ENCODE measurements at regions not wholly inside any gene's neighbourhood (a gene's known extent, or its start where the extent isn't known, plus 50 kb on each side); places are given as distances from the start of the nearest gene placed in this dataset.

- H3K27ac ChIP-seq = no peak overlapping the region
- TF ChIP-seq CTCF (IDR thresholded peaks at IDR 0.05; ENCODE audit: low read depth, low read length, missing control alignments) = no peak
- no peak overlapping the region for H3K4me3 ChIP-seq (ENCODE audit: low read depth, low read length)
- no peaks in the 10 kb centered on the region for H3K36me3 ChIP-seq (replicated peaks)
- in situ Hi-C loops (cut with HindIII; ENCODE audit: low pct_ligation_motif_present, low sequenced_read_pairs) = no loop called here
- DNase-seq = no peak
- H3K27me3 ChIP-seq (replicated peaks) = no peaks in the 10 kb centered on the region
These were observed 266.0 kb upstream of the BTBD3 start for GRCh38 chr20:11651647-11652046.

- Histone ChIP-seq H3K27ac (no peak overlapping the region), H3K36me3 (replicated peaks) (no peaks in the 10 kb centered on the region), H3K27me3 (replicated peaks) (no peaks in the 10 kb centered on the region), H3K4me3 (ENCODE audit: low read depth, low read length) (no peak overlapping the region)
- in situ Hi-C loops (cut with HindIII; ENCODE audit: low pct_ligation_motif_present, low sequenced_read_pairs) = no loop called here
- TF ChIP-seq CTCF (IDR thresholded peaks at IDR 0.05; ENCODE audit: low read depth, low read length, missing control alignments) = no peak
- no peak for DNase-seq
These were observed 265.6 kb upstream of the BTBD3 start for GRCh38 chr20:11652128-11652527.

GRCh38 chr20:11654766-11655165, 262.9 kb upstream of the BTBD3 start:
- Histone ChIP-seq H3K27ac (no peak overlapping the region), H3K4me3 (ENCODE audit: low read depth, low read length) (no peak overlapping the region), H3K27me3 (replicated peaks) (no peaks in the 10 kb centered on the region), H3K36me3 (replicated peaks) (no peaks in the 10 kb centered on the region)
- no peak for DNase-seq
- in situ Hi-C loops (cut with HindIII; ENCODE audit: low pct_ligation_motif_present, low sequenced_read_pairs) = no loop called here
- TF ChIP-seq CTCF (IDR thresholded peaks at IDR 0.05; ENCODE audit: low read depth, low read length, missing control alignments) = no peak

- Histone ChIP-seq H3K4me3 (ENCODE audit: low read depth, low read length) (no peak overlapping the region), H3K36me3 (replicated peaks) (no peaks in the 10 kb centered on the region), H3K27ac (no peak overlapping the region), H3K27me3 (replicated peaks) (no peaks in the 10 kb centered on the region)
- TF ChIP-seq CTCF (IDR thresholded peaks at IDR 0.05; ENCODE audit: low read depth, low read length, missing control alignments) = no peak
- no peak for DNase-seq
- in situ Hi-C loops (cut with HindIII; ENCODE audit: low pct_ligation_motif_present, low sequenced_read_pairs) = no loop called here
These were observed 257.0 kb upstream of the BTBD3 start for GRCh38 chr20:11660673-11661072.

- Histone ChIP-seq H3K36me3 (replicated peaks) (no peaks in the 10 kb centered on the region), H3K27me3 (replicated peaks) (no peaks in the 10 kb centered on the region), H3K27ac (no peak overlapping the region), H3K4me3 (ENCODE audit: low read depth, low read length) (no peak overlapping the region)
- no peak for DNase-seq
- no peak for TF ChIP-seq CTCF (IDR thresholded peaks at IDR 0.05; ENCODE audit: low read depth, low read length, missing control alignments)
- in situ Hi-C loops (cut with HindIII; ENCODE audit: low pct_ligation_motif_present, low sequenced_read_pairs) = no loop called here
These were observed 246.6 kb upstream of the BTBD3 start for GRCh38 chr20:11671015-11671511.

GRCh38 chr20:11672959-11673358, 244.7 kb upstream of the BTBD3 start:
- H3K27ac ChIP-seq = no peak overlapping the region
- no peaks in the 10 kb centered on the region for H3K36me3 ChIP-seq (replicated peaks)
- no peak for DNase-seq
- H3K4me3 ChIP-seq (ENCODE audit: low read depth, low read length) = no peak overlapping the region
- in situ Hi-C loops (cut with HindIII; ENCODE audit: low pct_ligation_motif_present, low sequenced_read_pairs) = no loop called here
- no peaks in the 10 kb centered on the region for H3K27me3 ChIP-seq (replicated peaks)
- TF ChIP-seq CTCF (IDR thresholded peaks at IDR 0.05; ENCODE audit: low read depth, low read length, missing control alignments) = no peak
